Activated CD4-positive, alpha-beta T cell treated with anti-CD3 and anti-CD28 coated beads, Interleukin-2, amount 50 U/mL, for 1 hour (primary cell): ENCODE measurements at regions not wholly inside any gene's neighbourhood (a gene's known extent, or its start where the extent isn't known, plus 50 kb on each side); places are given as distances from the start of the nearest gene placed in this dataset.
"Not testable (repeated sequence)": the region's sequence is repeated elsewhere in the genome, so short reads cannot be mapped to it uniquely, and the experiment has no call there.

ENCODE experiments used
- DNase-seq: peaks from one replicate; pipeline ENCODE4 v3.0.0-alpha.2; 2020

GRCh38 chr2:242159921-242160320, 290.4 kb downstream of the RTP5 start:
- DNase-seq, result not testable (repeated sequence)

GRCh38 chr2:242165115-242165514, 295.6 kb downstream of the RTP5 start:
- DNase-seq, result not testable (repeated sequence)

GRCh38 chr2:242171290-242171689, 301.8 kb downstream of the RTP5 start:
- not testable (repeated sequence) for DNase-seq
